ENCODE measurements at regions not wholly inside any gene's neighbourhood (a gene's known extent, or its start where the extent isn't known, plus 50 kb on each side); places are given as distances from the start of the nearest gene placed in this dataset.

DNA sequence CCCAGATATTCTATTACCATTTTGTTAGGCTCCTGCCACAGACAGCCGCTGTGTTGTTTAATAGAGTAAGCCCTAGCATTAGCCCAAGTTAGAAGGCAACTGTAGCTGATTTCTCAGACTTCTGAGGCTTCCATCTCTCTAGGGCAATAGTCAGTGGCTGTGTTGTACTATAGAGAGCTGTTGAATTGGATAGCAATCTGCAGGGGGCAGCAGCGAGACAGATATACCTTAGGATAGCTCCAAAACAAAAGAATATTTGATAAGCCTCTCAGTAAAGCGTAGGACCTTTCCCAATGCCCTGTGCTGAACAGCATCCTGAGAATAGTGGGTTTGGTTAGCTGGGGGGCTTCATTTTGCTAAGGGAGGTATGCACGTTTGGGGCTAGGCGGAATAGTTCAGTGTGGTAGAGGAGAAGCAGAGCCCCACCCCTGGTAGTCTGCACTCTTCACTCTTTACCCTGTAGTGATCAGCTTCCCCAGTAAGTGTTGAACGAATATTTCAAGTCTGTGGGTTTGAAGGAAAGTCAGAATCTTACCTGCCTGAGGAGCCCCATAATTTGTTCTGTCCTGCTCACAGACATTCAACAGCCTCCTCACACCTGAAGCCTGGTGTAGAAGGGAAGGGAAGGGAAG lies 515.1 kb downstream of the INSC start:
- no TSS peak for BruUV-seq (replicated peaks)
- Histone ChIP-seq H3K4me3 (replicated peaks in 1 of 2; ENCODE audit: low read depth in 1 of 2, low read length in 2 of 2) (no peak overlapping the region), H2AFZ (ENCODE audit: low read depth, low read length, poor library complexity, severe bottlenecking) (no peak overlapping the region), H3K9ac (ENCODE audit: low read length) (no peak overlapping the region), H3K27me3 (ENCODE audit: insufficient read depth, low read length) (peaks cover 16% of the 10 kb centered on the region; the same call in 1 of the 2 replicates), H3K27ac (ENCODE audit: low read depth, low read length) (no peak overlapping the region), H3K36me3 (ENCODE audit: control insufficient read depth in 1 of 2, insufficient read depth in 2 of 2, low read length in 2 of 2) (no peaks in the 10 kb centered on the region), H3K4me2 (ENCODE audit: low read length) (no peak overlapping the region), H3K79me2 (ENCODE audit: insufficient read depth, low read length) (no peaks in the 10 kb centered on the region), H3K9me3 (ENCODE audit: control insufficient read depth in 1 of 2, insufficient read depth in 1 of 2, low read depth in 1 of 2, low read length in 2 of 2) (no peaks in the 10 kb centered on the region), H3K9me2 (ENCODE audit: insufficient read depth) (no peaks in the 10 kb centered on the region), H3K4me1 (ENCODE audit: control insufficient read depth in 1 of 2, insufficient read depth in 2 of 2, low read length in 2 of 2) (no peaks in the 10 kb centered on the region), H4K20me1 (ENCODE audit: insufficient read depth) (no peaks in the 10 kb centered on the region)
- ChIA-PET POLR2A (no interaction called here), RAD21 (ENCODE audit: low non-redundant PET in 1 of 2, low total read pairs in 2 of 2, uncharacterized antibody in 2 of 2, unreplicated experiment in 2 of 2) (no interaction called here), CTCF (interaction anchor here (0.7 to 1.2 kb wide), 4 partner anchors 10 to 50 kb away, joined by 3 to 6 read pairs (median 3); no protein-coding TSS in a partner anchor)
- intact Hi-C loops (cut with micrococcal nuclease) = loop anchor here (5.0 kb wide), 1 partner anchor 982 kb away; no protein-coding TSS in a partner anchor
- TF ChIP-seq POLR2AphosphoS5 (IDR thresholded peaks at IDR 0.05; ENCODE audit: low read depth, low read length) (no peak), ZNF274 (IDR thresholded peaks at IDR 0.05; ENCODE audit: low read depth, low read length) (no peak), CBX3 (IDR thresholded peaks at IDR 0.05; ENCODE audit: low read depth) (no peak), EGR1 (IDR thresholded peaks at IDR 0.05; ENCODE audit: low read depth) (no peak), TCF7L2 (IDR thresholded peaks at IDR 0.05; ENCODE audit: borderline replicate concordance, extremely low read depth, insufficient read depth, insufficient read length) (no peak), RAD21 (IDR thresholded peaks at IDR 0.05; ENCODE audit: low read depth) (peak; percentile 35; the same call in 1 of the 2 replicates), POLR2A (IDR thresholded peaks at IDR 0.05; ENCODE audit: borderline replicate concordance, extremely low read depth, insufficient read depth, insufficient read length) (no peak)
- TF ChIP-seq, protein P1, sequence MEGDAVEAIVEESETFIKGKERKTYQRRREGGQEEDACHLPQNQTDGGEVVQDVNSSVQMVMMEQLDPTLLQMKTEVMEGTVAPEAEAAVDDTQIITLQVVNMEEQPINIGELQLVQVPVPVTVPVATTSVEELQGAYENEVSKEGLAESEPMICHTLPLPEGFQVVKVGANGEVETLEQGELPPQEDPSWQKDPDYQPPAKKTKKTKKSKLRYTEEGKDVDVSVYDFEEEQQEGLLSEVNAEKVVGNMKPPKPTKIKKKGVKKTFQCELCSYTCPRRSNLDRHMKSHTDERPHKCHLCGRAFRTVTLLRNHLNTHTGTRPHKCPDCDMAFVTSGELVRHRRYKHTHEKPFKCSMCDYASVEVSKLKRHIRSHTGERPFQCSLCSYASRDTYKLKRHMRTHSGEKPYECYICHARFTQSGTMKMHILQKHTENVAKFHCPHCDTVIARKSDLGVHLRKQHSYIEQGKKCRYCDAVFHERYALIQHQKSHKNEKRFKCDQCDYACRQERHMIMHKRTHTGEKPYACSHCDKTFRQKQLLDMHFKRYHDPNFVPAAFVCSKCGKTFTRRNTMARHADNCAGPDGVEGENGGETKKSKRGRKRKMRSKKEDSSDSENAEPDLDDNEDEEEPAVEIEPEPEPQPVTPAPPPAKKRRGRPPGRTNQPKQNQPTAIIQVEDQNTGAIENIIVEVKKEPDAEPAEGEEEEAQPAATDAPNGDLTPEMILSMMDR (IDR thresholded peaks at IDR 0.05 in 2 of 3, conservative IDR thresholded peaks at IDR 0.05 in 1 of 3; ENCODE audit: borderline replicate concordance in 1 of 3, insufficient read depth in 1 of 3, low read depth in 2 of 3, low read length in 2 of 3) = peak in 2 of 3 experiments; percentile 51 to 55; a peak in 4 of 6 replicates
- TF ChIP-seq, protein P2, sequence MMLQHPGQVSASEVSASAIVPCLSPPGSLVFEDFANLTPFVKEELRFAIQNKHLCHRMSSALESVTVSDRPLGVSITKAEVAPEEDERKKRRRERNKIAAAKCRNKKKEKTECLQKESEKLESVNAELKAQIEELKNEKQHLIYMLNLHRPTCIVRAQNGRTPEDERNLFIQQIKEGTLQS (IDR thresholded peaks at IDR 0.05) = no peak
- TF ChIP-seq, protein P3, sequence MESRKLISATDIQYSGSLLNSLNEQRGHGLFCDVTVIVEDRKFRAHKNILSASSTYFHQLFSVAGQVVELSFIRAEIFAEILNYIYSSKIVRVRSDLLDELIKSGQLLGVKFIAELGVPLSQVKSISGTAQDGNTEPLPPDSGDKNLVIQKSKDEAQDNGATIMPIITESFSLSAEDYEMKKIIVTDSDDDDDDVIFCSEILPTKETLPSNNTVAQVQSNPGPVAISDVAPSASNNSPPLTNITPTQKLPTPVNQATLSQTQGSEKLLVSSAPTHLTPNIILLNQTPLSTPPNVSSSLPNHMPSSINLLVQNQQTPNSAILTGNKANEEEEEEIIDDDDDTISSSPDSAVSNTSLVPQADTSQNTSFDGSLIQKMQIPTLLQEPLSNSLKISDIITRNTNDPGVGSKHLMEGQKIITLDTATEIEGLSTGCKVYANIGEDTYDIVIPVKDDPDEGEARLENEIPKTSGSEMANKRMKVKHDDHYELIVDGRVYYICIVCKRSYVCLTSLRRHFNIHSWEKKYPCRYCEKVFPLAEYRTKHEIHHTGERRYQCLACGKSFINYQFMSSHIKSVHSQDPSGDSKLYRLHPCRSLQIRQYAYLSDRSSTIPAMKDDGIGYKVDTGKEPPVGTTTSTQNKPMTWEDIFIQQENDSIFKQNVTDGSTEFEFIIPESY (IDR thresholded peaks at IDR 0.05; ENCODE audit: extremely low read depth, insufficient replicate concordance, low read length) = no peak
- ATAC-seq = peak; percentile 92
- DNase-seq (ENCODE audit: low read depth, low spot score) = peak; percentile 16

Data from HCT116 (cell line).